HG02885 (cell line): ENCODE measurements at regions not wholly inside any gene's neighbourhood (a gene's known extent, or its start where the extent isn't known, plus 50 kb on each side); places are given as distances from the start of the nearest gene placed in this dataset.
"Not testable (repeated sequence)": the region's sequence is repeated elsewhere in the genome, so short reads cannot be mapped to it uniquely, and the experiment has no call there.

Source experiments
- ATAC-seq: cut with Tn5 transposase; IDR thresholded peaks from one replicate; pipeline ENCODE4 v1.9.1; 2021; ENCODE audit warnings: mild to moderate bottlenecking; ENCODE audit not compliant: unreplicated experiment, poor library complexity

DNA sequence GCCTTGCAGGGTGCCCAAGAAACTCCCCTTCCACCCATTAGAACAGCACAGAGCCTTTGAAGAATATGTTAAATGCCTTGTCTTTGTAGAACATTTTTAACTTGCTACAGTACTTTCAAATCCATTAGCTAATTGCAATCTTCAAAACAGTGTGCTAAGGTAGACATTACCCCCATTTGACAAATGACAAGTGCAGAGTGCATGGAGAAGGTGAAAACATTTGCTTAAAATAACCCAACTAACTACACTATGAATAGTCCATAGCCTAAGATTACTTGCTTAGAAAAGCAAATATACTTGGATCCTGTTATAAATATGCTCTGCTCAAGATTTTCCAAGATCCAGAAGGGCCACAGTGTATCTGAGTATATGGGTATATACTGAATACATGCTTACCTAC lies 87.0 kb upstream of the G2E3 start:
- no peak for ATAC-seq

DNA sequence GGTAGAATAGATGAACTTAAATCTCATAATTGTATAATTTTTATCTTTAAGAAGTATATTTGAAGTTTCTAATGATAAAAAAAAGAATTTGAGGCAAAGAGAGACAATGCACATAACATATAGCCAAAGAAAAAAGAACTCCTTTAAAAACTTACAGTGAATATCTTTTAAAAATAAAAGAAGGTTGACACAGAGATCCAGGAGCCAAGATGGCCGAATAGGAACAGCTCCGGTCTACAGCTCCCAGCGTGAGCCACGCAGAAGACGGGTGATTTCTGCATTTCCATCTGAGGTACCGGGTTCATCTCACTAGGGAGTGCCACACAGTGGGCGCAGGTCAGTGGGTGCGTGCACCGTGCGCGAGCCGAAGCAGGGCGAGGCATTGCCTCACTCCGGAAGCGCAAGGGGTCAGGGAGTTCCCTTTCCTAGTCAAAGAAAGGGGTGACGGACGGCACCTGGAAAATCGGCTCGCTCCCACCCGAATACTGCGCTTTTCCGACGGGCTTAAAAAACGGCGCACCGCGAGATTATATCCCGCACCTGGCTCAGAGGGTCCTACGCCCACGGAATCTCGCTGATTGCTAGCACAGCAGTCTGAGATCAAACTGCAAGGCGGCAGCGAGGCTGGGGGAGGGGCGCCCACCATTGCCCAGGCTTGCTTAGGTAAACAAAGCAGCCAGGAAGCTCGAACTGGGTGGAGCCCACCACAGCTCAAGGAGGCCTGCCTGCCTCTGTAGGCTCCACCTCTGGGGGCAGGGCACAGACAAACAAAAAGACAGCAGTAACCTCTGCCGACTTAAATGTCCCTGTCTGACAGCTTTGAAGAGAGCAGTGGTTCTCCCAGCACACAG lies 84.9 kb upstream of the G2E3 start:
- ATAC-seq: not testable (repeated sequence)

GRCh38 chr14:30482276-30482675 lies 76.7 kb upstream of the G2E3 start:
- ATAC-seq: no peak

DNA sequence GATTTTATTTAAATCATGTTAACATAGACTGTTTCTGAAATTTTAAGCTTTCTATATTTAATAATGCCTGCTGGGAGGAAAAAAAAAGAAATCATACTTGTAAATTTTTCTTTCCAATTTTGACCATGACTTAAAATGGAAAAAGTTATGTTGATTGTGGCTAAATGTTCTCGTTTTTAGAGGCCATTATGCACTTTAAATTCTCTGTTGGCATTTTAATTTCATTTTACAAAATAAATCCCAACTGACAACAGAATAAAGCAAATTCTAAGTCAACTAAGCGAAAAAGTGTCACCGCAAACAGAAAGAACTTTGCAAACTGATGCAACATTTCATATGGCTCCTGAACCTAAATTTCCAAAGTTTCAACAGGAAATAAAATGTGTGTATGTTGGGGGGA lies 74.8 kb upstream of the G2E3 start:
- ATAC-seq: no peak

GRCh38 chr14:30484976-30485375 lies 74.0 kb upstream of the G2E3 start:
- ATAC-seq: no peak

- no peak for ATAC-seq
Observed at GRCh38 chr14:30496852-30497251, 62.1 kb upstream of the G2E3 start.

- no peak for ATAC-seq
Observed at GRCh38 chr14:30499358-30499757, 59.6 kb upstream of the G2E3 start.

DNA sequence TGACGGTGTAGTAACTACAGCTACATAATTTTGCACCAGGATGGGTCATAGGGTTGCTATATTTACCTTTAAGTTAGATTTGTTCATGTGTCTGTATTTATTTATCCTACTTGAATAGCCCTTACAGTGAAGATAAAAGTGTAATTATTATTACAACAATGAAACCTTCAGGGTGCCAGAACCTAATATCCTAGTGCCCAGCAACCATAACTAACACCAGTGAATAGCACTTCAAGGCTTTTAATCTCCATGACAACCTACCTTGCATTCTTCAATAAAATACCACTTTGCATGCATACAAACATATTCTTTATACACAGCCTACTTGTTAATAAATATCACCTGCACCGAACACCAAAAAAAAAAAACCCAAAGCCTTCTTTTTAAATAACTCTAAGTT lies 58.7 kb upstream of the G2E3 start:
- ATAC-seq: no peak

DNA sequence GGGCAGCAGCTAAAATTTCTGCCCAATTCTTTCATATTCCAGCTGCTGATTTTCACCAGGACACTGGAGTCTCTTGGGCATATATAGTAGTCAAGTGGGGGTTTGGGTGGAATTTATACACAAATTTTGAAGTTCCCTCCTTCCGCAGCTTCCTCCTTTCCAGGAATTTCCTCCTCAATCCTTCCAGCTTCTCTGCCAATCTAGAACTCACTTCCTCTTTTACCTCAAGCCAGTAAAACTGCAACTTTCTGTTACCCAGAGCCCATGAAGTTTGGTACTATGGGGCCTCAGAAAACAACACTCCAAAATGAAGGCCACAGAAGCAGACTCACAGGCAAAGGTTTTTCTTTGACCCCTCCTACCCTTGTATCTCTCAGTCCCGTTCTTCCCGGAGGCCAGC lies 51.7 kb upstream of the G2E3 start:
- ATAC-seq: no peak
